ENCODE measurements at regions not wholly inside any gene's neighbourhood (a gene's known extent, or its start where the extent isn't known, plus 50 kb on each side); places are given as distances from the start of the nearest gene placed in this dataset.

DNA sequence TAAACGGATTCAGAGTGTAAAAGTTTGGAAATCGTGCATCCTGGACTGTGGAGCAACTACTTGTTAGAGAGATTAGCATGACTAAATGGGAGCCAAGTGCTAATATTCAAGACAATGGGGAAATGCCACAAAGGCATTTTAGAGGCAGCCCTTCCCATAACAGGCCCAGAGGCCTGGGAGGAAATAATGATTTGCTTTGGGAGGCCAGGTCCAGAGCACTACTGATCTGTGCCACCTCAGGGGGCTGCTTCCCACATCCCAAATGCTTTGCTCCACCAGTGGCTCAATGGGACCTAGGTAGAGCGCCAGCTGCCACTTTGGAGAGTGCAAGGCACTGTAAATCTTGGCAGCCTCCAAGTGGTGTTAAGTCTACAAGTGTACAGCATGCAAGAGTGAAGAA lies 91.9 kb upstream of the HSF2 start:
- Histone ChIP-seq H3K4me1 (ENCODE audit: insufficient read depth, low read length) (no peaks in the 10 kb centered on the region), H3K79me2 (ENCODE audit: insufficient read depth, low read length) (no peaks in the 10 kb centered on the region), H3K9ac (ENCODE audit: insufficient read depth, low read depth, low read length) (no peak overlapping the region), H2AFZ (ENCODE audit: low read length) (no peak overlapping the region), H3K4me3 (replicated peaks in 1 of 3; ENCODE audit: insufficient read depth in 1 of 3, low read depth in 2 of 3, low read length in 3 of 3) (no peak overlapping the region), H4K20me1 (ENCODE audit: insufficient read depth, low read length) (no peaks in the 10 kb centered on the region), H3K27me3 (ENCODE audit: control insufficient read depth in 1 of 2, insufficient read depth in 2 of 2, low read length in 2 of 2) (no peaks in the 10 kb centered on the region), H3K27ac (ENCODE audit: extremely low read length, insufficient read depth, low read length) (no peak overlapping the region), H3K4me2 (ENCODE audit: low read depth, low read length) (no peak overlapping the region), H3K36me3 (replicated peaks in 1 of 2; ENCODE audit: control insufficient read depth in 1 of 2, insufficient read depth in 2 of 2, low read length in 2 of 2) (no peaks in the 10 kb centered on the region), H3K9me3 (ENCODE audit: low read length) (peaks cover 23% of the 10 kb centered on the region)
- intact Hi-C loops (cut with micrococcal nuclease; ENCODE audit: unreplicated experiment) (no loop called here), in situ Hi-C loops (cut with HindIII; ENCODE audit: extremely low pct_ligation_motif_present, low pct_unique_long_range_greater_than_20kb) (no loop called here)
- TF ChIP-seq MAFK (conservative IDR thresholded peaks at IDR 0.05 in 1 of 2, IDR thresholded peaks at IDR 0.05 in 1 of 2; ENCODE audit: low read length in 2 of 2) (no peak), ARID2 (CRISPR knock-in tag; IDR thresholded peaks at IDR 0.05; ENCODE audit: borderline replicate concordance) (no peak), ZBTB7A (CRISPR knock-in tag; IDR thresholded peaks at IDR 0.05) (no peak), MEIS1 (CRISPR knock-in tag; IDR thresholded peaks at IDR 0.05; ENCODE audit: borderline replicate concordance) (no peak), IKZF4 (CRISPR knock-in tag; IDR thresholded peaks at IDR 0.05; ENCODE audit: borderline replicate concordance, low read depth, not compliant biosample characterization) (no peak), ZNF24 (IDR thresholded peaks at IDR 0.05) (no peak), ZNF749 (CRISPR knock-in tag; IDR thresholded peaks at IDR 0.05; ENCODE audit: borderline replicate concordance) (no peak), HES4 (CRISPR knock-in tag; IDR thresholded peaks at IDR 0.05; ENCODE audit: borderline replicate concordance) (no peak), ZNF441 (CRISPR knock-in tag; IDR thresholded peaks at IDR 0.05; ENCODE audit: borderline replicate concordance) (no peak)
- FAIRE-seq (no peak), ATAC-seq (no peak), DNase-seq (ENCODE audit: low spot score) (no peak)
- ChIA-PET CTCF (ENCODE audit: low intra/inter-chr PET ratio, low total read pairs) (no interaction called here), POLR2A (no interaction called here)
- BruUV-seq (replicated peaks): no TSS peak
- WGBS (ENCODE audit: low lambda C conversion rate): 2% methylated on average over 2 of the region's 3 CpGs

DNA sequence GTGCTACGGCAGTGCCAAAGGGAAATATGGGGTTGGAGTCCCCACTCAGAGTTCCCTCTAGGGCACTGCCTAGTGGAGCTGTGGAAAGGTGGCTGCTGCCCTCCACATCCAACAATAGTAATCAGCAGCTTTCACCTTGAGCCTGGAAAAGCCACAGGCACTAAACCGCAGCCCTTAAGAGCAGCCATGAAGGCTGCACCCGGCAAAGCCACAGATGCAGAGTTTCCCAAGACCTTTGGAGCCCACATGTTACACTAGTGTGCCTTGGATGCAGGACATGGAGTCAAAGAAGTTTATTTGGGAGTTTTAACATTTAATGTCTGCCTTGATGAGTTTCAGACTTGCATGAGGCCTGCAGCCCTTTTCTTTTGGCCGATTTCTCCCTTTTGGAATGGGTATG lies 91.4 kb upstream of the HSF2 start:
- no peak overlapping the region for H3K4me3 ChIP-seq (replicated peaks in 1 of 3; ENCODE audit: insufficient read depth in 1 of 3, low read depth in 2 of 3, low read length in 3 of 3)
- no peaks in the 10 kb centered on the region for H3K36me3 ChIP-seq (replicated peaks in 1 of 2; ENCODE audit: control insufficient read depth in 1 of 2, insufficient read depth in 2 of 2, low read length in 2 of 2)
- no peaks in the 10 kb centered on the region for H3K4me1 ChIP-seq (ENCODE audit: insufficient read depth, low read length)
- intact Hi-C loops (cut with micrococcal nuclease; ENCODE audit: unreplicated experiment): no loop called here
- H3K27me3 ChIP-seq (ENCODE audit: control insufficient read depth in 1 of 2, insufficient read depth in 2 of 2, low read length in 2 of 2): no peaks in the 10 kb centered on the region
- in situ Hi-C loops (cut with HindIII; ENCODE audit: extremely low pct_ligation_motif_present, low pct_unique_long_range_greater_than_20kb): no loop called here
- POLR2A ChIA-PET: no interaction called here
- 4% methylated on average over 4 of the region's 4 CpGs for WGBS (ENCODE audit: low lambda C conversion rate)
- ATAC-seq (no peak), FAIRE-seq (no peak), DNase-seq (ENCODE audit: low spot score) (no peak)
- H4K20me1 ChIP-seq (ENCODE audit: insufficient read depth, low read length): no peaks in the 10 kb centered on the region
- H3K79me2 ChIP-seq (ENCODE audit: insufficient read depth, low read length): no peaks in the 10 kb centered on the region
- no peak overlapping the region for H3K9ac ChIP-seq (ENCODE audit: insufficient read depth, low read depth, low read length)
- no peak overlapping the region for H3K4me2 ChIP-seq (ENCODE audit: low read depth, low read length)
- H3K9me3 ChIP-seq (ENCODE audit: low read length): peaks cover 23% of the 10 kb centered on the region
- H3K27ac ChIP-seq (ENCODE audit: extremely low read length, insufficient read depth, low read length): no peak overlapping the region
- BruUV-seq (replicated peaks): no TSS peak
- no peak overlapping the region for H2AFZ ChIP-seq (ENCODE audit: low read length)
- CTCF ChIA-PET (ENCODE audit: low intra/inter-chr PET ratio, low total read pairs): no interaction called here
- TF ChIP-seq FIP1L1 (IDR thresholded peaks at IDR 0.05; ENCODE audit: borderline replicate concordance, insufficient read depth, low read depth, low read length) (no peak), ZNF350 (CRISPR knock-in tag; IDR thresholded peaks at IDR 0.05; ENCODE audit: borderline replicate concordance, low read depth) (no peak), SNAI1 (CRISPR knock-in tag; IDR thresholded peaks at IDR 0.05; ENCODE audit: borderline replicate concordance) (no peak), ZNF703 (CRISPR knock-in tag; IDR thresholded peaks at IDR 0.05; ENCODE audit: borderline replicate concordance) (no peak), ZFAT (CRISPR knock-in tag; conservative IDR thresholded peaks at IDR 0.05) (no peak), ARID2 (CRISPR knock-in tag; IDR thresholded peaks at IDR 0.05; ENCODE audit: borderline replicate concordance) (no peak)
- TF ChIP-seq, protein P1, sequence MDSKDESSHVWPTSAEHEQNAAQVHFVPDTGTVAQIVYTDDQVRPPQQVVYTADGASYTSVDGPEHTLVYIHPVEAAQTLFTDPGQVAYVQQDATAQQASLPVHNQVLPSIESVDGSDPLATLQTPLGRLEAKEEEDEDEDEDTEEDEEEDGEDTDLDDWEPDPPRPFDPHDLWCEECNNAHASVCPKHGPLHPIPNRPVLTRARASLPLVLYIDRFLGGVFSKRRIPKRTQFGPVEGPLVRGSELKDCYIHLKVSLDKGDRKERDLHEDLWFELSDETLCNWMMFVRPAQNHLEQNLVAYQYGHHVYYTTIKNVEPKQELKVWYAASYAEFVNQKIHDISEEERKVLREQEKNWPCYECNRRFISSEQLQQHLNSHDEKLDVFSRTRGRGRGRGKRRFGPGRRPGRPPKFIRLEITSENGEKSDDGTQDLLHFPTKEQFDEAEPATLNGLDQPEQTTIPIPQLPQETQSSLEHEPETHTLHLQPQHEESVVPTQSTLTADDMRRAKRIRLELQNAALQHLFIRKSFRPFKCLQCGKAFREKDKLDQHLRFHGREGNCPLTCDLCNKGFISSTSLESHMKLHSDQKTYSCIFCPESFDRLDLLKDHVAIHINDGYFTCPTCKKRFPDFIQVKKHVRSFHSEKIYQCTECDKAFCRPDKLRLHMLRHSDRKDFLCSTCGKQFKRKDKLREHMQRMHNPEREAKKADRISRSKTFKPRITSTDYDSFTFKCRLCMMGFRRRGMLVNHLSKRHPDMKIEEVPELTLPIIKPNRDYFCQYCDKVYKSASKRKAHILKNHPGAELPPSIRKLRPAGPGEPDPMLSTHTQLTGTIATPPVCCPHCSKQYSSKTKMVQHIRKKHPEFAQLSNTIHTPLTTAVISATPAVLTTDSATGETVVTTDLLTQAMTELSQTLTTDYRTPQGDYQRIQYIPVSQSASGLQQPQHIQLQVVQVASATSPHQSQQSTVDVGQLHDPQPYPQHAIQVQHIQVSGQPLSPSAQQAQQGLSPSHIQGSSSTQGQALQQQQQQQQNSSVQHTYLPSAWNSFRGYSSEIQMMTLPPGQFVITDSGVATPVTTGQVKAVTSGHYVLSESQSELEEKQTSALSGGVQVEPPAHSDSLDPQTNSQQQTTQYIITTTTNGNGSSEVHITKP (CRISPR knock-in tag; IDR thresholded peaks at IDR 0.05; ENCODE audit: low read depth): no peak
